ENCODE measurements at regions not wholly inside any gene's neighbourhood (a gene's known extent, or its start where the extent isn't known, plus 50 kb on each side); places are given as distances from the start of the nearest gene placed in this dataset.

GRCh38 chr3:159487304-159487703 is 501.3 kb upstream of the IL12A start:
- H3K4me1 ChIP-seq (ENCODE audit: control insufficient read depth, extremely low read depth, insufficient read depth, low read length), result no peaks in the 10 kb centered on the region
- no peaks in the 10 kb centered on the region for H3K9me3 ChIP-seq (ENCODE audit: control insufficient read depth, insufficient read depth, low read depth, low read length)
- H3K9ac ChIP-seq (ENCODE audit: insufficient read depth, low read length), result no peak overlapping the region
- no peak overlapping the region for H2AFZ ChIP-seq (ENCODE audit: low read length)
- DNase-seq (ENCODE audit: low read depth in 2 of 2), result no peak
- no peak overlapping the region for H3K4me3 ChIP-seq (replicated peaks in 1 of 4; ENCODE audit: control extremely low read depth in 1 of 4, insufficient read depth in 1 of 4, low read depth in 3 of 4, low read length in 4 of 4)
- H3K27me3 ChIP-seq (ENCODE audit: control insufficient read depth, insufficient read depth, low read length), result peaks cover 4% of the 10 kb centered on the region
- H3K4me2 ChIP-seq (ENCODE audit: extremely low read depth, insufficient read depth, low read length), result no peak overlapping the region
- H4K20me1 ChIP-seq (ENCODE audit: control insufficient read depth, extremely low read depth, insufficient read depth, low read length), result no peaks in the 10 kb centered on the region
- no peaks in the 10 kb centered on the region for H3K36me3 ChIP-seq (ENCODE audit: control insufficient read depth, insufficient read depth, low read length)
- TF ChIP-seq CTCF (conservative IDR thresholded peaks at IDR 0.05 in 1 of 2, IDR thresholded peaks at IDR 0.05 in 1 of 2; ENCODE audit: low read depth in 1 of 2, low read length in 2 of 2) (no peak), EZH2 (IDR thresholded peaks at IDR 0.05; ENCODE audit: low read length, missing control alignments) (no peak)
- H3K27ac ChIP-seq (ENCODE audit: insufficient read depth, low read length), result no peak overlapping the region
- H3K79me2 ChIP-seq (ENCODE audit: control insufficient read depth, insufficient read depth, low read length), result no peaks in the 10 kb centered on the region

GRCh38 chr3:159488602-159489001 is 500.0 kb upstream of the IL12A start:
- TF ChIP-seq CTCF (conservative IDR thresholded peaks at IDR 0.05 in 1 of 2, IDR thresholded peaks at IDR 0.05 in 1 of 2; ENCODE audit: low read depth in 1 of 2, low read length in 2 of 2) (no peak), EZH2 (IDR thresholded peaks at IDR 0.05; ENCODE audit: low read length, missing control alignments) (no peak)
- Histone ChIP-seq H3K27me3 (ENCODE audit: control insufficient read depth, insufficient read depth, low read length) (no peaks in the 10 kb centered on the region), H3K4me3 (replicated peaks in 1 of 4; ENCODE audit: control extremely low read depth in 1 of 4, insufficient read depth in 1 of 4, low read depth in 3 of 4, low read length in 4 of 4) (no peak overlapping the region), H2AFZ (ENCODE audit: low read length) (no peak overlapping the region), H4K20me1 (ENCODE audit: control insufficient read depth, extremely low read depth, insufficient read depth, low read length) (no peaks in the 10 kb centered on the region), H3K4me2 (ENCODE audit: extremely low read depth, insufficient read depth, low read length) (no peak overlapping the region), H3K36me3 (ENCODE audit: control insufficient read depth, insufficient read depth, low read length) (no peaks in the 10 kb centered on the region), H3K9me3 (ENCODE audit: control insufficient read depth, insufficient read depth, low read depth, low read length) (no peaks in the 10 kb centered on the region), H3K79me2 (ENCODE audit: control insufficient read depth, insufficient read depth, low read length) (no peaks in the 10 kb centered on the region), H3K4me1 (ENCODE audit: control insufficient read depth, extremely low read depth, insufficient read depth, low read length) (no peaks in the 10 kb centered on the region), H3K9ac (ENCODE audit: insufficient read depth, low read length) (no peak overlapping the region), H3K27ac (ENCODE audit: insufficient read depth, low read length) (no peak overlapping the region)
- DNase-seq (ENCODE audit: low read depth in 2 of 2), result no peak

GRCh38 chr3:159497361-159497760 is 491.3 kb upstream of the IL12A start:
- Histone ChIP-seq H3K36me3 (ENCODE audit: control insufficient read depth, insufficient read depth, low read length) (no peaks in the 10 kb centered on the region), H3K27ac (ENCODE audit: insufficient read depth, low read length) (no peak overlapping the region), H2AFZ (ENCODE audit: low read length) (no peak overlapping the region), H3K9ac (ENCODE audit: insufficient read depth, low read length) (no peak overlapping the region), H3K4me2 (ENCODE audit: extremely low read depth, insufficient read depth, low read length) (no peak overlapping the region), H3K4me1 (ENCODE audit: control insufficient read depth, extremely low read depth, insufficient read depth, low read length) (no peaks in the 10 kb centered on the region), H3K9me3 (ENCODE audit: control insufficient read depth, insufficient read depth, low read depth, low read length) (no peaks in the 10 kb centered on the region), H3K4me3 (replicated peaks in 1 of 4; ENCODE audit: control extremely low read depth in 1 of 4, insufficient read depth in 1 of 4, low read depth in 3 of 4, low read length in 4 of 4) (no peak overlapping the region), H4K20me1 (ENCODE audit: control insufficient read depth, extremely low read depth, insufficient read depth, low read length) (no peaks in the 10 kb centered on the region), H3K27me3 (ENCODE audit: control insufficient read depth, insufficient read depth, low read length) (no peaks in the 10 kb centered on the region), H3K79me2 (ENCODE audit: control insufficient read depth, insufficient read depth, low read length) (no peaks in the 10 kb centered on the region)
- no peak for TF ChIP-seq EZH2 (IDR thresholded peaks at IDR 0.05; ENCODE audit: low read length, missing control alignments)
- TF ChIP-seq CTCF (conservative IDR thresholded peaks at IDR 0.05 in 1 of 2, IDR thresholded peaks at IDR 0.05 in 1 of 2; ENCODE audit: low read depth in 1 of 2, low read length in 2 of 2), result no peak
- no peak for DNase-seq (ENCODE audit: low read depth in 2 of 2)
